ENCODE measurements at regions not wholly inside any gene's neighbourhood (a gene's known extent, or its start where the extent isn't known, plus 50 kb on each side); places are given as distances from the start of the nearest gene placed in this dataset.
"Not testable (repeated sequence)": the region's sequence is repeated elsewhere in the genome, so short reads cannot be mapped to it uniquely, and the experiment has no call there.

- DNase-seq: no peak
Measured at GRCh38 chr12:92417373-92417772, 271.7 kb upstream of the BTG1 start.

GRCh38 chr12:92416385-92416812, 270.8 kb upstream of the BTG1 start:
- DNase-seq: no peak

GRCh38 chr12:92414170-92415070, 268.8 kb upstream of the BTG1 start:
- DNase-seq: no peak

GRCh38 chr12:92413286-92413685, 267.6 kb upstream of the BTG1 start:
- no peak for DNase-seq

GRCh38 chr12:92412856-92413255, 267.2 kb upstream of the BTG1 start:
- no peak for DNase-seq

GRCh38 chr12:92411687-92412086, 266.0 kb upstream of the BTG1 start:
- DNase-seq: no peak

- DNase-seq: peak; percentile 13 to 39
Measured at GRCh38 chr12:92408072-92408900, 262.6 kb upstream of the BTG1 start.

- not testable (repeated sequence) for DNase-seq
Measured at GRCh38 chr12:92406404-92407070, 260.9 kb upstream of the BTG1 start.

GRCh38 chr12:92405801-92406251, 260.2 kb upstream of the BTG1 start:
- DNase-seq: not testable (repeated sequence)

GRCh38 chr12:92404921-92405320, 259.3 kb upstream of the BTG1 start:
- no peak for DNase-seq

GRCh38 chr12:92404259-92404894, 258.7 kb upstream of the BTG1 start:
- no peak for DNase-seq

GRCh38 chr12:92403210-92404175, 257.8 kb upstream of the BTG1 start:
- DNase-seq: no peak

- DNase-seq: no peak
Measured at GRCh38 chr12:92402415-92402814, 256.8 kb upstream of the BTG1 start.

- no peak for DNase-seq
Measured at GRCh38 chr12:92400006-92400405, 254.4 kb upstream of the BTG1 start.

GRCh38 chr12:92398565-92399309, 253.1 kb upstream of the BTG1 start:
- no peak for DNase-seq

- no peak for DNase-seq
Measured at GRCh38 chr12:92396647-92397252, 251.1 kb upstream of the BTG1 start.

- no peak for DNase-seq
Measured at GRCh38 chr12:92395322-92395721, 249.7 kb upstream of the BTG1 start.

- no peak for DNase-seq
Measured at GRCh38 chr12:92394895-92395294, 249.2 kb upstream of the BTG1 start.

- DNase-seq: no peak
Measured at GRCh38 chr12:92393504-92393903, 247.9 kb upstream of the BTG1 start.

GRCh38 chr12:92391726-92392125, 246.1 kb upstream of the BTG1 start:
- DNase-seq: not testable (repeated sequence)
